ENCODE measurements at regions not wholly inside any gene's neighbourhood (a gene's known extent, or its start where the extent isn't known, plus 50 kb on each side); places are given as distances from the start of the nearest gene placed in this dataset.
"Not testable (repeated sequence)": the region's sequence is repeated elsewhere in the genome, so short reads cannot be mapped to it uniquely, and the experiment has no call there.

GRCh38 chr7:76839879-76840278 is 192.3 kb downstream of the SPDYE17 start:
- not testable (repeated sequence) for DNase-seq

- not testable (repeated sequence) for DNase-seq
Measured at GRCh38 chr7:76839214-76839613, 192.9 kb downstream of the SPDYE17 start.

GRCh38 chr7:76838357-76838756 is 193.8 kb downstream of the SPDYE17 start:
- DNase-seq, result not testable (repeated sequence)

GRCh38 chr7:76829233-76829632 is 202.2 kb upstream of the POMZP3 start:
- not testable (repeated sequence) for DNase-seq

- DNase-seq, result not testable (repeated sequence)
Measured at GRCh38 chr7:76826181-76826580, 199.1 kb upstream of the POMZP3 start.

- not testable (repeated sequence) for DNase-seq
Measured at GRCh38 chr7:76809856-76810255, 182.8 kb upstream of the POMZP3 start.

GRCh38 chr7:76807588-76808100 is 180.6 kb upstream of the POMZP3 start:
- not testable (repeated sequence) for DNase-seq

- DNase-seq, result not testable (repeated sequence)
Measured at GRCh38 chr7:76806460-76806859, 179.4 kb upstream of the POMZP3 start.

- DNase-seq, result not testable (repeated sequence)
Measured at GRCh38 chr7:76806010-76806409, 178.9 kb upstream of the POMZP3 start.

- not testable (repeated sequence) for DNase-seq
Measured at GRCh38 chr7:76805262-76805661, 178.2 kb upstream of the POMZP3 start.

- DNase-seq, result not testable (repeated sequence)
Measured at GRCh38 chr7:76797639-76798038, 170.6 kb upstream of the POMZP3 start.

- not testable (repeated sequence) for DNase-seq
Measured at GRCh38 chr7:76780693-76781092, 153.6 kb upstream of the POMZP3 start.

- not testable (repeated sequence) for DNase-seq
Measured at GRCh38 chr7:76774279-76774678, 147.2 kb upstream of the POMZP3 start.

- DNase-seq, result not testable (repeated sequence)
Measured at GRCh38 chr7:76771980-76772379, 144.9 kb upstream of the POMZP3 start.

GRCh38 chr7:76763977-76764376 is 136.9 kb upstream of the POMZP3 start:
- DNase-seq, result not testable (repeated sequence)

- DNase-seq, result not testable (repeated sequence)
Measured at GRCh38 chr7:76760546-76761220, 133.6 kb upstream of the POMZP3 start.

- DNase-seq, result not testable (repeated sequence)
Measured at GRCh38 chr7:76739538-76739937, 112.5 kb upstream of the POMZP3 start.

GRCh38 chr7:76736724-76737123 is 109.6 kb upstream of the POMZP3 start:
- not testable (repeated sequence) for DNase-seq

GRCh38 chr7:76736091-76736490 is 109.0 kb upstream of the POMZP3 start:
- DNase-seq, result not testable (repeated sequence)

GRCh38 chr7:76735668-76736067 is 108.6 kb upstream of the POMZP3 start:
- DNase-seq, result not testable (repeated sequence)

- DNase-seq, result peak; percentile 0
Measured at GRCh38 chr7:76728571-76728974, 101.5 kb upstream of the POMZP3 start.

GRCh38 chr7:76723928-76724327 is 96.8 kb upstream of the POMZP3 start:
- not testable (repeated sequence) for DNase-seq

- not testable (repeated sequence) for DNase-seq
Measured at GRCh38 chr7:76716551-76716950, 89.5 kb upstream of the POMZP3 start.

GRCh38 chr7:76712926-76713325 is 85.8 kb upstream of the POMZP3 start:
- DNase-seq, result not testable (repeated sequence)

- not testable (repeated sequence) for DNase-seq
Measured at GRCh38 chr7:76711648-76712047, 84.6 kb upstream of the POMZP3 start.
